ENCODE measurements at regions not wholly inside any gene's neighbourhood (a gene's known extent, or its start where the extent isn't known, plus 50 kb on each side); places are given as distances from the start of the nearest gene placed in this dataset.

- no peak for TF ChIP-seq CTCF (tag by site-specific recombination; IDR thresholded peaks at IDR 0.05)
- TF ChIP-seq ZNF26 (tag by site-specific recombination; IDR thresholded peaks at IDR 0.05) = no peak
- no peak for TF ChIP-seq ZNF174 (tag by site-specific recombination; IDR thresholded peaks at IDR 0.05)
- TF ChIP-seq ZNF157 (tag by site-specific recombination; IDR thresholded peaks at IDR 0.05) = no peak
- TF ChIP-seq ZNF423 (tag by site-specific recombination; IDR thresholded peaks at IDR 0.05) = no peak
- TF ChIP-seq ZNF624 (tag by site-specific recombination; IDR thresholded peaks at IDR 0.05) = no peak
- no peak for TF ChIP-seq ZNF18 (tag by site-specific recombination; IDR thresholded peaks at IDR 0.05)
- TF ChIP-seq ZNF639 (tag by site-specific recombination; IDR thresholded peaks at IDR 0.05) = no peak
Observed at GRCh38 chr13:31955741-31956140, 75.8 kb upstream of the FRY start.
